ENCODE measurements at regions not wholly inside any gene's neighbourhood (a gene's known extent, or its start where the extent isn't known, plus 50 kb on each side); places are given as distances from the start of the nearest gene placed in this dataset.

DNA sequence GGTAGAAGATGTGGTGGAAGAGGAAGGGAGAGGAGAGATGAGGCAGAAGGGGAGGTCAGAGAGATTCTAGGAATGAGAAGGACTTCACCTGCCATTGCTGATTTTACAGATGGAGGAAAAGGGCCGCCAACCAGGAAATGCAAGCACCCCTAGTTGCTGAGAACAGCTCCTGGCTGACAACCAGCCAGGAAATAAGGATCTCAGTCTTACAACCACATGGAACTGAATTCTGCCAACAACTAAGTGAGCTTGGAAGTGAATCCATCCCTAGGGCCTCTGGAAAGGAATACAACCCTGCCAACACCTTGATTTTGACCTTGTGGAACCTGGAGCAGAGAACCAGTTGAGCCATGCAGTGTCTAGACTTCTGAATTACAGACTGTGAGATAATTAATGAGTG, 86.6 kb downstream of the EDEM1 start (continued):
- no peak for TF ChIP-seq E2F3 (CRISPR knock-in tag; IDR thresholded peaks at IDR 0.05)
- no peak for TF ChIP-seq ZNF586 (CRISPR knock-in tag; conservative IDR thresholded peaks at IDR 0.05)
- TF ChIP-seq ADNP (tag; IDR thresholded peaks at IDR 0.05): no peak
- no peak for TF ChIP-seq CTBP1 (IDR thresholded peaks at IDR 0.05; ENCODE audit: borderline replicate concordance)
- TF ChIP-seq, protein P1, sequence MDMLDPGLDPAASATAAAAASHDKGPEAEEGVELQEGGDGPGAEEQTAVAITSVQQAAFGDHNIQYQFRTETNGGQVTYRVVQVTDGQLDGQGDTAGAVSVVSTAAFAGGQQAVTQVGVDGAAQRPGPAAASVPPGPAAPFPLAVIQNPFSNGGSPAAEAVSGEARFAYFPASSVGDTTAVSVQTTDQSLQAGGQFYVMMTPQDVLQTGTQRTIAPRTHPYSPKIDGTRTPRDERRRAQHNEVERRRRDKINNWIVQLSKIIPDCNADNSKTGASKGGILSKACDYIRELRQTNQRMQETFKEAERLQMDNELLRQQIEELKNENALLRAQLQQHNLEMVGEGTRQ (CRISPR knock-in tag; IDR thresholded peaks at IDR 0.05): no peak
- TF ChIP-seq, protein P2, sequence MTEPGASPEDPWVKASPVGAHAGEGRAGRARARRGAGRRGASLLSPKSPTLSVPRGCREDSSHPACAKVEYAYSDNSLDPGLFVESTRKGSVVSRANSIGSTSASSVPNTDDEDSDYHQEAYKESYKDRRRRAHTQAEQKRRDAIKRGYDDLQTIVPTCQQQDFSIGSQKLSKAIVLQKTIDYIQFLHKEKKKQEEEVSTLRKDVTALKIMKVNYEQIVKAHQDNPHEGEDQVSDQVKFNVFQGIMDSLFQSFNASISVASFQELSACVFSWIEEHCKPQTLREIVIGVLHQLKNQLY (CRISPR knock-in tag; conservative IDR thresholded peaks at IDR 0.05): no peak
- TF ChIP-seq FOS (IDR thresholded peaks at IDR 0.05; ENCODE audit: extremely low read depth, insufficient read length): no peak
- no peak for TF ChIP-seq CBFA2T3 (IDR thresholded peaks at IDR 0.05)
- TF ChIP-seq, protein P3, sequence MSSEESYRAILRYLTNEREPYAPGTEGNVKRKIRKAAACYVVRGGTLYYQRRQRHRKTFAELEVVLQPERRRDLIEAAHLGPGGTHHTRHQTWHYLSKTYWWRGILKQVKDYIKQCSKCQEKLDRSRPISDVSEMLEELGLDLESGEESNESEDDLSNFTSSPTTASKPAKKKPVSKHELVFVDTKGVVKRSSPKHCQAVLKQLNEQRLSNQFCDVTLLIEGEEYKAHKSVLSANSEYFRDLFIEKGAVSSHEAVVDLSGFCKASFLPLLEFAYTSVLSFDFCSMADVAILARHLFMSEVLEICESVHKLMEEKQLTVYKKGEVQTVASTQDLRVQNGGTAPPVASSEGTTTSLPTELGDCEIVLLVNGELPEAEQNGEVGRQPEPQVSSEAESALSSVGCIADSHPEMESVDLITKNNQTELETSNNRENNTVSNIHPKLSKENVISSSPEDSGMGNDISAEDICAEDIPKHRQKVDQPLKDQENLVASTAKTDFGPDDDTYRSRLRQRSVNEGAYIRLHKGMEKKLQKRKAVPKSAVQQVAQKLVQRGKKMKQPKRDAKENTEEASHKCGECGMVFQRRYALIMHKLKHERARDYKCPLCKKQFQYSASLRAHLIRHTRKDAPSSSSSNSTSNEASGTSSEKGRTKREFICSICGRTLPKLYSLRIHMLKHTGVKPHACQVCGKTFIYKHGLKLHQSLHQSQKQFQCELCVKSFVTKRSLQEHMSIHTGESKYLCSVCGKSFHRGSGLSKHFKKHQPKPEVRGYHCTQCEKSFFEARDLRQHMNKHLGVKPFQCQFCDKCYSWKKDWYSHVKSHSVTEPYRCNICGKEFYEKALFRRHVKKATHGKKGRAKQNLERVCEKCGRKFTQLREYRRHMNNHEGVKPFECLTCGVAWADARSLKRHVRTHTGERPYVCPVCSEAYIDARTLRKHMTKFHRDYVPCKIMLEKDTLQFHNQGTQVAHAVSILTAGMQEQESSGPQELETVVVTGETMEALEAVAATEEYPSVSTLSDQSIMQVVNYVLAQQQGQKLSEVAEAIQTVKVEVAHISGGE (CRISPR knock-in tag; IDR thresholded peaks at IDR 0.05): no peak
- TF ChIP-seq CBFA2T2 (conservative IDR thresholded peaks at IDR 0.05): no peak
